Non-pigmented ciliary epithelial cell (primary cell): ENCODE measurements at regions not wholly inside any gene's neighbourhood (a gene's known extent, or its start where the extent isn't known, plus 50 kb on each side); places are given as distances from the start of the nearest gene placed in this dataset.
A peak's percentile ranks its signal among the peaks of the same experiment; 100 is the strongest.
"Not testable (repeated sequence)": the region's sequence is repeated elsewhere in the genome, so short reads cannot be mapped to it uniquely, and the experiment has no call there.

ENCODE experiments used
- DNase-seq: peaks from one replicate; pipeline ENCODE4 v3.0.0-alpha.2; 2010; ENCODE audit warnings: low read depth

GRCh38 chr9:113665064-113665463 is 201.5 kb downstream of the RGS3 start:
- DNase-seq, result no peak

GRCh38 chr9:113665756-113666155 is 202.2 kb downstream of the RGS3 start:
- DNase-seq, result no peak

GRCh38 chr9:113668061-113668460 is 204.5 kb downstream of the RGS3 start:
- no peak for DNase-seq

- DNase-seq, result no peak
Measured at GRCh38 chr9:113669522-113670115, 206.1 kb downstream of the RGS3 start.

- no peak for DNase-seq
Measured at GRCh38 chr9:113673726-113674125, 202.4 kb upstream of the ZNF618 start.

GRCh38 chr9:113674436-113674835 is 201.7 kb upstream of the ZNF618 start:
- no peak for DNase-seq

- peak; percentile 96 for DNase-seq
Measured at GRCh38 chr9:113675475-113675941, 200.6 kb upstream of the ZNF618 start.

- no peak for DNase-seq
Measured at GRCh38 chr9:113677057-113677456, 199.1 kb upstream of the ZNF618 start.

GRCh38 chr9:113677569-113677968 is 198.5 kb upstream of the ZNF618 start:
- no peak for DNase-seq

- DNase-seq, result no peak
Measured at GRCh38 chr9:113678119-113678858, 197.8 kb upstream of the ZNF618 start.

GRCh38 chr9:113678859-113679256 is 197.3 kb upstream of the ZNF618 start:
- no peak for DNase-seq

GRCh38 chr9:113682297-113682771 is 193.8 kb upstream of the ZNF618 start:
- DNase-seq, result peak; percentile 51

- DNase-seq, result not testable (repeated sequence)
Measured at GRCh38 chr9:113685636-113686035, 190.5 kb upstream of the ZNF618 start.

GRCh38 chr9:113687107-113687679 is 188.9 kb upstream of the ZNF618 start:
- no peak for DNase-seq

GRCh38 chr9:113687680-113688371 is 188.3 kb upstream of the ZNF618 start:
- DNase-seq, result no peak

GRCh38 chr9:113690055-113690740 is 185.9 kb upstream of the ZNF618 start:
- no peak for DNase-seq

- DNase-seq, result no peak
Measured at GRCh38 chr9:113692256-113692655, 183.9 kb upstream of the ZNF618 start.

- DNase-seq, result no peak
Measured at GRCh38 chr9:113694912-113695311, 181.2 kb upstream of the ZNF618 start.

GRCh38 chr9:113695440-113695851 is 180.7 kb upstream of the ZNF618 start:
- no peak for DNase-seq

GRCh38 chr9:113695901-113696300 is 180.2 kb upstream of the ZNF618 start:
- no peak for DNase-seq

GRCh38 chr9:113701774-113702755 is 174.0 kb upstream of the ZNF618 start:
- DNase-seq, result no peak
